ENCODE measurements at regions not wholly inside any gene's neighbourhood (a gene's known extent, or its start where the extent isn't known, plus 50 kb on each side); places are given as distances from the start of the nearest gene placed in this dataset.

- Mint-ChIP-seq H3K4me3 (ENCODE audit: unreplicated experiment) (no peak overlapping the region), H3K27me3 (ENCODE audit: insufficient read depth, unreplicated experiment) (no peaks in the 10 kb centered on the region), H3K9me3 (ENCODE audit: unreplicated experiment) (no peaks in the 10 kb centered on the region), H3K36me3 (ENCODE audit: insufficient read depth, unreplicated experiment) (no peaks in the 10 kb centered on the region), H3K27ac (ENCODE audit: low read depth, unreplicated experiment) (no peak overlapping the region), H3K4me1 (ENCODE audit: insufficient read depth, unreplicated experiment) (no peaks in the 10 kb centered on the region)
- no TSS peak for BruUV-seq (replicated peaks)
- ChIA-PET POLR2A (interaction anchor here (0.7 kb wide), 1 partner anchor 165 kb away, joined by 3 read pairs; no protein-coding TSS in a partner anchor), CTCF (interaction anchor here (1.2 kb wide), 1 partner anchor 10 kb away, joined by 5 read pairs; no protein-coding TSS in a partner anchor)
- no peak for DNase-seq (ENCODE audit: unreplicated experiment)
- intact Hi-C loops (cut with micrococcal nuclease) = no loop called here
- TF ChIP-seq CTCF (IDR thresholded peaks at IDR 0.05; ENCODE audit: unreplicated experiment) = no peak
These were observed 101.6 kb upstream of the ARHGEF3 start for GRCh38 chr3:56903231-56903782.

GRCh38 chr3:56902468-56903160, 100.9 kb upstream of the ARHGEF3 start:
- BruUV-seq (replicated peaks) = no TSS peak
- CTCF ChIA-PET = interaction anchor here (0.6 to 1.2 kb wide), 5 partner anchors 12 to 290 kb away, joined by 3 to 7 read pairs (median 4); no protein-coding TSS in a partner anchor

GRCh38 chr3:56900801-56901200, 99.1 kb upstream of the ARHGEF3 start:
- Mint-ChIP-seq H3K9me3 (ENCODE audit: unreplicated experiment) (no peaks in the 10 kb centered on the region), H3K36me3 (ENCODE audit: insufficient read depth, unreplicated experiment) (no peaks in the 10 kb centered on the region), H3K4me1 (ENCODE audit: insufficient read depth, unreplicated experiment) (no peaks in the 10 kb centered on the region), H3K27ac (ENCODE audit: low read depth, unreplicated experiment) (no peak overlapping the region), H3K4me3 (ENCODE audit: unreplicated experiment) (no peak overlapping the region), H3K27me3 (ENCODE audit: insufficient read depth, unreplicated experiment) (no peaks in the 10 kb centered on the region)
- TF ChIP-seq CTCF (IDR thresholded peaks at IDR 0.05; ENCODE audit: unreplicated experiment) = no peak
- DNase-seq (ENCODE audit: unreplicated experiment) = no peak
- ChIA-PET POLR2A (no interaction called here), CTCF (interaction anchor here (0.6 kb wide), 1 partner anchor 11 kb away, joined by 3 read pairs; no protein-coding TSS in a partner anchor)
- no TSS peak for BruUV-seq (replicated peaks)
- intact Hi-C loops (cut with micrococcal nuclease) = no loop called here

More at GRCh38 chr3:56902468-56903160, 100.9 kb upstream of the ARHGEF3 start:
- Mint-ChIP-seq H3K27ac (ENCODE audit: low read depth, unreplicated experiment) (no peak overlapping the region), H3K9me3 (ENCODE audit: unreplicated experiment) (no peaks in the 10 kb centered on the region), H3K4me3 (ENCODE audit: unreplicated experiment) (no peak overlapping the region), H3K36me3 (ENCODE audit: insufficient read depth, unreplicated experiment) (no peaks in the 10 kb centered on the region), H3K27me3 (ENCODE audit: insufficient read depth, unreplicated experiment) (no peaks in the 10 kb centered on the region), H3K4me1 (ENCODE audit: insufficient read depth, unreplicated experiment) (no peaks in the 10 kb centered on the region)
- intact Hi-C loops (cut with micrococcal nuclease) = no loop called here
- no peak for TF ChIP-seq CTCF (IDR thresholded peaks at IDR 0.05; ENCODE audit: unreplicated experiment)
- no peak for DNase-seq (ENCODE audit: unreplicated experiment)
- POLR2A ChIA-PET = interaction anchor here (1.2 kb wide), 1 partner anchor 13 kb away, joined by 3 read pairs; no protein-coding TSS in a partner anchor

- DNase-seq (ENCODE audit: unreplicated experiment) = no peak
- intact Hi-C loops (cut with micrococcal nuclease) = no loop called here
- Mint-ChIP-seq H3K27me3 (ENCODE audit: insufficient read depth, unreplicated experiment) (no peaks in the 10 kb centered on the region), H3K4me3 (ENCODE audit: unreplicated experiment) (no peak overlapping the region), H3K4me1 (ENCODE audit: insufficient read depth, unreplicated experiment) (no peaks in the 10 kb centered on the region), H3K27ac (ENCODE audit: low read depth, unreplicated experiment) (no peak overlapping the region), H3K36me3 (ENCODE audit: insufficient read depth, unreplicated experiment) (no peaks in the 10 kb centered on the region), H3K9me3 (ENCODE audit: unreplicated experiment) (no peaks in the 10 kb centered on the region)
- no TSS peak for BruUV-seq (replicated peaks)
- no peak for TF ChIP-seq CTCF (IDR thresholded peaks at IDR 0.05; ENCODE audit: unreplicated experiment)
- ChIA-PET POLR2A (no interaction called here), CTCF (interaction anchor here (0.6 to 0.7 kb wide), 2 partner anchors 40 to 181 kb away, joined by 3 read pairs; no protein-coding TSS in a partner anchor)
These were observed 98.1 kb upstream of the ARHGEF3 start for GRCh38 chr3:56899851-56900250.
